ENCODE measurements at regions not wholly inside any gene's neighbourhood (a gene's known extent, or its start where the extent isn't known, plus 50 kb on each side); places are given as distances from the start of the nearest gene placed in this dataset.

DNA sequence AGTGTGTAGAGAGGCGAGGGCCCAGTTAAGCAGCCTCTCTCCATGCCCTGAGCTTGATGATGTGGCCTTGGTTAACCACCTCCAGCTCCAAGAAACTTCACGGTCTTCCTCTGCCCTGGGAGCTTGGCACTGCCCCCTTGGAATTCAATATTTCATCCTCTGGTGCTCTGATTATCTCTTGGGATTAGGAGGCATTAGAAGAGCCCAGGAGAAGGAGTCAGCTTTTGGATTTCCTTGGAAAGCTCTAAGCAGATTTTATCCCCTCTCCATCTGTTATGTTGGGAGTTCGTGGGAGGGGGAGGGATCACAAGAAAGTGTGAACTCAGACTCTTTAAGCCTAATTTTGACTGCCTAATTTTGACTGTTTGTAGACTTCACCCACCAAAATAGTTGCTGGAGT is 132.7 kb upstream of the AGBL1 start:
- Histone ChIP-seq H3K79me2 (ENCODE audit: low read length) (no peaks in the 10 kb centered on the region), H3K36me3 (replicated peaks; ENCODE audit: low read depth, low read length) (no peaks in the 10 kb centered on the region), H4K20me1 (ENCODE audit: insufficient read depth, low read length) (no peaks in the 10 kb centered on the region), H3K9me3 (ENCODE audit: insufficient read depth, low read length) (no peaks in the 10 kb centered on the region), H3K4me1 (ENCODE audit: low read length) (no peaks in the 10 kb centered on the region), H3K4me2 (ENCODE audit: low read length) (no peak overlapping the region), H3K4me3 (ENCODE audit: low read length) (no peak overlapping the region), H3K27ac (ENCODE audit: low read length) (no peak overlapping the region), H2AFZ (ENCODE audit: low read depth, low read length) (no peak overlapping the region), H3K9ac (ENCODE audit: low read length) (no peak overlapping the region), H3K27me3 (ENCODE audit: low read depth, low read length) (peaks cover 70% of the 10 kb centered on the region)
- TF ChIP-seq, protein P1, sequence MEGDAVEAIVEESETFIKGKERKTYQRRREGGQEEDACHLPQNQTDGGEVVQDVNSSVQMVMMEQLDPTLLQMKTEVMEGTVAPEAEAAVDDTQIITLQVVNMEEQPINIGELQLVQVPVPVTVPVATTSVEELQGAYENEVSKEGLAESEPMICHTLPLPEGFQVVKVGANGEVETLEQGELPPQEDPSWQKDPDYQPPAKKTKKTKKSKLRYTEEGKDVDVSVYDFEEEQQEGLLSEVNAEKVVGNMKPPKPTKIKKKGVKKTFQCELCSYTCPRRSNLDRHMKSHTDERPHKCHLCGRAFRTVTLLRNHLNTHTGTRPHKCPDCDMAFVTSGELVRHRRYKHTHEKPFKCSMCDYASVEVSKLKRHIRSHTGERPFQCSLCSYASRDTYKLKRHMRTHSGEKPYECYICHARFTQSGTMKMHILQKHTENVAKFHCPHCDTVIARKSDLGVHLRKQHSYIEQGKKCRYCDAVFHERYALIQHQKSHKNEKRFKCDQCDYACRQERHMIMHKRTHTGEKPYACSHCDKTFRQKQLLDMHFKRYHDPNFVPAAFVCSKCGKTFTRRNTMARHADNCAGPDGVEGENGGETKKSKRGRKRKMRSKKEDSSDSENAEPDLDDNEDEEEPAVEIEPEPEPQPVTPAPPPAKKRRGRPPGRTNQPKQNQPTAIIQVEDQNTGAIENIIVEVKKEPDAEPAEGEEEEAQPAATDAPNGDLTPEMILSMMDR (IDR thresholded peaks at IDR 0.05; ENCODE audit: low read depth, low read length): no peak
- TF ChIP-seq EZH2phosphoT487 (IDR thresholded peaks at IDR 0.05; ENCODE audit: low read depth): no peak

DNA sequence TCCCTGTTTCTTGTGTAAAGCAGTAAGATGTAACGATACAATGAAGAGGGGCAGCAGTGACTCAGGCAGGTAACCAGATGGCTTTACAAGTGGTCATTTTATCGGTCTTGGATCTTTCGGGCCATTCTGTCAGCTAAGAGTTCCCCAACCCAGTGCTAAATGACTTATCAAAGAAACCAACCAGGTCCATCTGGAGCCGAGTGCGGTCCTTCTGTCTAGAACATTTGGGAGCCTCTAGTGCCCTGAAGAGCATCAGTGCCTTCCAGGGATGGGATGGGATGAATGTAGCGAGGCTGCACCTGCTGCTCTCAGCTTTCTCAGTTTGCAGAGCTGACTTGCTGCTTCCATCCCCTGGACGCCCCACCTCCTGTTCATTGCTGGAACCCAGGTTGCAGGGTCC is 131.7 kb upstream of the AGBL1 start:
- Histone ChIP-seq H3K79me2 (ENCODE audit: low read length) (no peaks in the 10 kb centered on the region), H4K20me1 (ENCODE audit: insufficient read depth, low read length) (no peaks in the 10 kb centered on the region), H3K36me3 (replicated peaks; ENCODE audit: low read depth, low read length) (no peaks in the 10 kb centered on the region), H3K27me3 (ENCODE audit: low read depth, low read length) (peaks cover 74% of the 10 kb centered on the region), H3K9me3 (ENCODE audit: insufficient read depth, low read length) (no peaks in the 10 kb centered on the region), H3K9ac (ENCODE audit: low read length) (no peak overlapping the region), H3K4me1 (ENCODE audit: low read length) (no peaks in the 10 kb centered on the region), H3K4me3 (ENCODE audit: low read length) (no peak overlapping the region), H3K27ac (ENCODE audit: low read length) (no peak overlapping the region), H2AFZ (ENCODE audit: low read depth, low read length) (no peak overlapping the region), H3K4me2 (ENCODE audit: low read length) (no peak overlapping the region)
- no peak for TF ChIP-seq EZH2phosphoT487 (IDR thresholded peaks at IDR 0.05; ENCODE audit: low read depth)
- TF ChIP-seq, protein P1 (IDR thresholded peaks at IDR 0.05; ENCODE audit: low read depth, low read length): no peak

DNA sequence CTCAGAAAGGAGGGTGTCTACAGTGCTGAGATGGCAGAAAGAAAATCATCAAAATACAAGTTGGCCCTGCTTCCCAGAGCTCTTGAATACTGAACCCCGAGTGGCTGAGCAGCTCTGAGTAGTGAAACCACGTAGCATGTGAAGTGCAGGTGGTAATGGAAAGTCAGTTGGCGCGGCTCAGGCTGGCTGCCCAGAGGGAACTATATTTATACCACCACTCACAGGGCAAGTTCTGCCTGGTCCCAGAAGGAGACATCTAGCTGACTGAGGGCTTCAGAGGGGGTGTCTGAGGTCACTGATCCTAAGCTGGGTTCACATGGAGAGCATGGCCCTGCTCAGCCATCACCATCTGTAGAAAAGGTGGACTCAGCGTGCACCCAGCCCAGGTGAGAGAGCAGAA is 129.6 kb upstream of the AGBL1 start:
- Histone ChIP-seq H4K20me1 (ENCODE audit: insufficient read depth, low read length) (no peaks in the 10 kb centered on the region; the same call in 1 of the 2 replicates), H2AFZ (ENCODE audit: low read depth, low read length) (no peak overlapping the region), H3K27me3 (ENCODE audit: low read depth, low read length) (peaks cover 84% of the 10 kb centered on the region), H3K4me3 (ENCODE audit: low read length) (no peak overlapping the region), H3K79me2 (ENCODE audit: low read length) (no peaks in the 10 kb centered on the region), H3K9ac (ENCODE audit: low read length) (no peak overlapping the region), H3K36me3 (replicated peaks; ENCODE audit: low read depth, low read length) (no peaks in the 10 kb centered on the region), H3K27ac (ENCODE audit: low read length) (no peak overlapping the region), H3K9me3 (ENCODE audit: insufficient read depth, low read length) (no peaks in the 10 kb centered on the region), H3K4me1 (ENCODE audit: low read length) (peaks cover 6% of the 10 kb centered on the region), H3K4me2 (ENCODE audit: low read length) (no peak overlapping the region)
- TF ChIP-seq, protein P1 (IDR thresholded peaks at IDR 0.05; ENCODE audit: low read depth, low read length): no peak
- no peak for TF ChIP-seq EZH2phosphoT487 (IDR thresholded peaks at IDR 0.05; ENCODE audit: low read depth)

DNA sequence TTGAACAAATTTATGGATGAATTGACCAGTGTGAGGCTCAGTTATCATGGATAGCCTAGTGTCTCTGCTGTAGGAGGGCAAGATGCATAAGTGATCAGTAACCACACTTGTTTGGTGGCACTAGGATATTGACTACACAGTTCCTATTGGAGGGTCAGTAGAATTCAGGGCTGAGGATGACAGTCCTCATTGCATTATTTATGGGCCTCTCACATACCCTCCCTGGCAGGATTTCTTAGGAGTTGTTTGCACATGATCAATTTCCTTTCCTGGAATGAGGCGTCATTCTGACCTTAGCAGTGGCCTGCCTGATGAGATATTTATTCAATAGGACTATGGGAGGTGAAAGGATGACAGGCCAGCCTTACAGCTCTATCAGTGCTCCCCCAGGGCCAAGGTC is 125.1 kb upstream of the AGBL1 start:
- Histone ChIP-seq H3K27me3 (ENCODE audit: low read depth, low read length) (peaks cover 65% of the 10 kb centered on the region), H3K79me2 (ENCODE audit: low read length) (no peaks in the 10 kb centered on the region), H3K4me1 (ENCODE audit: low read length) (peaks cover 26% of the 10 kb centered on the region), H3K4me2 (ENCODE audit: low read length) (no peak overlapping the region), H3K36me3 (replicated peaks; ENCODE audit: low read depth, low read length) (peaks cover 2% of the 10 kb centered on the region), H3K9ac (ENCODE audit: low read length) (no peak overlapping the region), H3K9me3 (ENCODE audit: insufficient read depth, low read length) (peaks cover 11% of the 10 kb centered on the region; the same call in 1 of the 2 replicates), H3K4me3 (ENCODE audit: low read length) (no peak overlapping the region), H3K27ac (ENCODE audit: low read length) (no peak overlapping the region), H4K20me1 (ENCODE audit: insufficient read depth, low read length) (no peaks in the 10 kb centered on the region; the same call in 1 of the 2 replicates), H2AFZ (ENCODE audit: low read depth, low read length) (no peak overlapping the region)
- TF ChIP-seq, protein P1 (IDR thresholded peaks at IDR 0.05; ENCODE audit: low read depth, low read length): no peak
- no peak for TF ChIP-seq EZH2phosphoT487 (IDR thresholded peaks at IDR 0.05; ENCODE audit: low read depth)
